ENCODE measurements at regions not wholly inside any gene's neighbourhood (a gene's known extent, or its start where the extent isn't known, plus 50 kb on each side); places are given as distances from the start of the nearest gene placed in this dataset.

- no peak overlapping the region for H4K8ac ChIP-seq (ENCODE audit: extremely low read depth, insufficient read depth, low read length)
- no peaks in the 10 kb centered on the region for H4K20me1 ChIP-seq (replicated peaks in 1 of 2; ENCODE audit: control insufficient read depth in 1 of 2, insufficient read depth in 2 of 2, low read length in 2 of 2)
- H2BK5ac ChIP-seq (ENCODE audit: low read depth, low read length) = no peak overlapping the region
- H2BK120ac ChIP-seq (replicated peaks; ENCODE audit: low read depth, low read length) = no peak overlapping the region
- H3K27ac ChIP-seq (ENCODE audit: low read depth, low read length) = no peak overlapping the region
- no peaks in the 10 kb centered on the region for H3K79me2 ChIP-seq (ENCODE audit: control insufficient read depth in 1 of 2, insufficient read depth in 2 of 2, low read length in 2 of 2)
- no peak overlapping the region for H3K23ac ChIP-seq (ENCODE audit: insufficient read length)
- H3K18ac ChIP-seq (ENCODE audit: extremely low read depth, low read length) = no peak overlapping the region
- no peaks in the 10 kb centered on the region for H3K79me1 ChIP-seq (ENCODE audit: low read depth, low read length)
- H3K4ac ChIP-seq (replicated peaks; ENCODE audit: insufficient read length, low read depth, low read length) = no peak overlapping the region
- FAIRE-seq = no peak
- no peak overlapping the region for H3K14ac ChIP-seq (ENCODE audit: insufficient read length)
- H2AFZ ChIP-seq (ENCODE audit: low read length) = no peak overlapping the region
- no peak overlapping the region for H2AK5ac ChIP-seq (ENCODE audit: low read depth, low read length)
- no peaks in the 10 kb centered on the region; a peak in 1 of 4 replicates for H3K9me3 ChIP-seq (ENCODE audit: insufficient read depth in 2 of 2, low read depth in 1 of 2, low read length in 1 of 2)
- no peak overlapping the region for H3K9ac ChIP-seq (replicated peaks in 1 of 4; ENCODE audit: extremely low read depth in 1 of 4, low read depth in 3 of 4, low read length in 3 of 4)
- DNase-seq (ENCODE audit: low read depth in 1 of 2, low spot score in 2 of 2) = no peak
- H3K23me2 ChIP-seq (ENCODE audit: low read depth, low read length) = no peaks in the 10 kb centered on the region
- H4K5ac ChIP-seq (ENCODE audit: insufficient read length, low read depth, low read length) = no peak overlapping the region
- H3K4me2 ChIP-seq (ENCODE audit: insufficient read depth in 1 of 2, low read depth in 2 of 2, low read length in 2 of 2) = no peak overlapping the region
- ChIA-PET CTCF (ENCODE audit: partially characterized antibody) (no interaction called here), POLR2A (ENCODE audit: partially characterized antibody) (no interaction called here)
- no peak overlapping the region for H4K91ac ChIP-seq (replicated peaks; ENCODE audit: insufficient read length, low read length)
- no peaks in the 10 kb centered on the region for H3K36me3 ChIP-seq (ENCODE audit: control insufficient read depth in 2 of 4, insufficient read depth in 4 of 4, low read length in 3 of 4)
- no peak overlapping the region for H2BK20ac ChIP-seq (ENCODE audit: low read length)
- no peak overlapping the region for H3K56ac ChIP-seq (replicated peaks; ENCODE audit: insufficient read length, low read depth, low read length)
- TF ChIP-seq NRF1 (IDR thresholded peaks at IDR 0.05; ENCODE audit: low read depth, low read length) (no peak), ASH2L (IDR thresholded peaks at IDR 0.05; ENCODE audit: low read length) (no peak), ATF3 (IDR thresholded peaks at IDR 0.05; ENCODE audit: insufficient read depth, low read depth, low read length) (no peak), BACH1 (IDR thresholded peaks at IDR 0.05; ENCODE audit: low read length) (no peak), USF2 (IDR thresholded peaks at IDR 0.05; ENCODE audit: low read length) (no peak), TAF7 (optimal IDR thresholded peaks at IDR 0.05; ENCODE audit: borderline replicate concordance, low read depth, low read length) (no peak), RXRA (IDR thresholded peaks at IDR 0.05; ENCODE audit: insufficient read depth, low read depth, low read length) (no peak), TBP (IDR thresholded peaks at IDR 0.05; ENCODE audit: low read depth, low read length) (no peak), SIX5 (IDR thresholded peaks at IDR 0.05; ENCODE audit: low read depth, low read length) (no peak), TAF1 (IDR thresholded peaks at IDR 0.05; ENCODE audit: low read depth, low read length) (no peak), HDAC6 (IDR thresholded peaks at IDR 0.05; ENCODE audit: low read depth, low read length) (no peak), JUND (IDR thresholded peaks at IDR 0.05; ENCODE audit: low read length) (no peak), MAX (IDR thresholded peaks at IDR 0.05) (no peak), HDAC2 (IDR thresholded peaks at IDR 0.05; ENCODE audit: borderline replicate concordance in 1 of 2, low read depth in 2 of 2, low read length in 2 of 2) (no peak)
- no peak overlapping the region for H2BK15ac ChIP-seq (ENCODE audit: low read length)
- no peaks in the 10 kb centered on the region for H3K4me1 ChIP-seq (replicated peaks in 1 of 4; ENCODE audit: control insufficient read depth in 3 of 4, insufficient read depth in 4 of 4, low read length in 3 of 4)
- WGBS, 2 experiments (ENCODE audit: extremely low coverage in 1 of 2, insufficient coverage in 1 of 2, insufficient read length in 1 of 2, insufficient replicate concordance in 2 of 2, low coverage in 1 of 2, low lambda C conversion rate in 2 of 2, missing lambda C conversion rate in 1 of 2) = 89% methylated on average over 2 of the region's 2 CpGs; no CpG with 5 or more reads in 1 of the 2 experiments
- no peaks in the 10 kb centered on the region for H3K27me3 ChIP-seq (replicated peaks in 1 of 4; ENCODE audit: control insufficient read depth in 3 of 4, extremely low read depth in 1 of 4, insufficient read depth in 3 of 4, low read length in 3 of 4)
- no peak overlapping the region for H2BK12ac ChIP-seq (ENCODE audit: low read depth, low read length)
- no peak overlapping the region for H3K4me3 ChIP-seq (ENCODE audit: extremely low read depth in 1 of 4, insufficient read depth in 2 of 4, low read depth in 3 of 4, low read length in 4 of 4)
These were observed 633.6 kb upstream of the UBE2E2 start for GRCh38 chr3:22569570-22569969.

Measured in H1 (cell line).